ENCODE measurements at regions not wholly inside any gene's neighbourhood (a gene's known extent, or its start where the extent isn't known, plus 50 kb on each side); places are given as distances from the start of the nearest gene placed in this dataset.

DNA sequence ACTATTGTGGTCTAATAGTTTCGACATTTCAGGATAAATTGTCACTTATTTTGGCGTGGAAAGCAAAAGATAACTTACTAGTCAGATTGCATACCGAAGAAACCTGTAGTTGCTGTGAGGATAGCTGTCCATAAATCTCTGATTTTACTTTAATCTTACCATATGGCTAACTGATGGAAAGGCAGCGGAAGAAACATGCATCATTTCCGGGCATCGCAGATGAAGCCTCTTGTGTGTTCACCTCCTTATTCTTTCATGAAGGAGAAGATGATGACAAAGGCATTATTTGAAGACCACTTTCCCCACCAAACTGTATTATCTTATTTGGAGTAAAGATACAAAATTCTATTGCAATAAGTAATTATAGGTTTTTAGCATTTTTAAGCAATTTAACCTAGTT is 763.6 kb upstream of the SLITRK6 start:
- ChIA-PET CTCF (ENCODE audit: low intra/inter-chr PET ratio, low total read pairs) (no interaction called here), POLR2A (no interaction called here)
- H3K27ac ChIP-seq (ENCODE audit: extremely low read length, insufficient read depth, low read length): no peak overlapping the region
- H4K20me1 ChIP-seq (ENCODE audit: insufficient read depth, low read length): no peaks in the 10 kb centered on the region
- no peak overlapping the region for H3K9ac ChIP-seq (ENCODE audit: insufficient read depth, low read depth, low read length)
- H3K79me2 ChIP-seq (ENCODE audit: insufficient read depth, low read length): no peaks in the 10 kb centered on the region
- ATAC-seq (no peak), FAIRE-seq (no peak), DNase-seq (ENCODE audit: low spot score) (no peak)
- intact Hi-C loops (cut with micrococcal nuclease; ENCODE audit: unreplicated experiment) (no loop called here), in situ Hi-C loops (cut with HindIII; ENCODE audit: extremely low pct_ligation_motif_present, low pct_unique_long_range_greater_than_20kb) (no loop called here)
- peak overlapping the region; percentile 27 for H2AFZ ChIP-seq (ENCODE audit: low read length)
- H3K27me3 ChIP-seq (ENCODE audit: control insufficient read depth in 1 of 2, insufficient read depth in 2 of 2, low read length in 2 of 2): no peaks in the 10 kb centered on the region
- no peak overlapping the region for H3K4me2 ChIP-seq (ENCODE audit: low read depth, low read length)
- TF ChIP-seq PCBP1 (IDR thresholded peaks at IDR 0.05; ENCODE audit: borderline replicate concordance, low read depth, low read length) (no peak), ZBTB8A (CRISPR knock-in tag; IDR thresholded peaks at IDR 0.05; ENCODE audit: borderline replicate concordance, low read depth) (no peak)
- TF ChIP-seq, protein P1, sequence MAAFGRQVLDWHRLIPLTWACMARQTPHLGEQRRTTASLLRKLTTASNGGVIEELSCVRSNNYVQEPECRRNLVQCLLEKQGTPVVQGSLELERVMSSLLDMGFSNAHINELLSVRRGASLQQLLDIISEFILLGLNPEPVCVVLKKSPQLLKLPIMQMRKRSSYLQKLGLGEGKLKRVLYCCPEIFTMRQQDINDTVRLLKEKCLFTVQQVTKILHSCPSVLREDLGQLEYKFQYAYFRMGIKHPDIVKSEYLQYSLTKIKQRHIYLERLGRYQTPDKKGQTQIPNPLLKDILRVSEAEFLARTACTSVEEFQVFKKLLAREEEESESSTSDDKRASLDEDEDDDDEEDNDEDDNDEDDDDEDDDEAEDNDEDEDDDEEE (CRISPR knock-in tag; IDR thresholded peaks at IDR 0.05): no peak
- H3K36me3 ChIP-seq (replicated peaks in 1 of 2; ENCODE audit: control insufficient read depth in 1 of 2, insufficient read depth in 2 of 2, low read length in 2 of 2): no peaks in the 10 kb centered on the region
- H3K4me3 ChIP-seq (replicated peaks in 1 of 3; ENCODE audit: insufficient read depth in 1 of 3, low read depth in 2 of 3, low read length in 3 of 3): no peak overlapping the region
- no peaks in the 10 kb centered on the region for H3K9me3 ChIP-seq (ENCODE audit: low read length)
- 58% methylated on average over 6 of the region's 6 CpGs for WGBS (ENCODE audit: low lambda C conversion rate)
- no peaks in the 10 kb centered on the region for H3K4me1 ChIP-seq (ENCODE audit: insufficient read depth, low read length)
- BruUV-seq (replicated peaks): no TSS peak

DNA sequence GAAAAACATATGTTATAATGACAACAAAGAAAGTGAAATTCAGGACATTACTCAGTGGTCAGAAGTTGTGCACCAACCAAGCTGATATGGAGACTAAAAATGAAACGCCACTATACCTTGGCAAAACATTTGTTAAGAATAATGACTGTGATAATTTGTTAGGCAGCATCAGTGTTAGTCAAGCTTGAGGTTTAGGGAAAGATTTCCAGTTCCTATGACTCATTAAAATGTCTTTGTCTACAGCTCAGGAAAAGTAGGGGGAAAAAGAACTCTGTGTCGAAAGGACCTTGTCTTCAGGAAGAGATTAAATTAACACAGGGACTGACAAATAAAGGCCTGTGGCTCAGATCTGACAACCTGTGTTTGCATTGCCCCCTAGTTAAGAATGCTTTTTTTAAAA is 764.1 kb upstream of the SLITRK6 start:
- POLR2A ChIA-PET: no interaction called here
- no peak for FAIRE-seq

More for the DNA sequence above, 764.1 kb upstream of the SLITRK6 start:
- Histone ChIP-seq H3K36me3 (replicated peaks in 1 of 2; ENCODE audit: control insufficient read depth in 1 of 2, insufficient read depth in 2 of 2, low read length in 2 of 2) (no peaks in the 10 kb centered on the region), H4K20me1 (ENCODE audit: insufficient read depth, low read length) (no peaks in the 10 kb centered on the region), H3K27me3 (ENCODE audit: control insufficient read depth in 1 of 2, insufficient read depth in 2 of 2, low read length in 2 of 2) (no peaks in the 10 kb centered on the region), H3K9ac (ENCODE audit: insufficient read depth, low read depth, low read length) (no peak overlapping the region), H3K4me2 (ENCODE audit: low read depth, low read length) (no peak overlapping the region), H3K27ac (ENCODE audit: extremely low read length, insufficient read depth, low read length) (no peak overlapping the region), H3K4me3 (replicated peaks in 1 of 3; ENCODE audit: insufficient read depth in 1 of 3, low read depth in 2 of 3, low read length in 3 of 3) (no peak overlapping the region), H2AFZ (ENCODE audit: low read length) (no peak overlapping the region), H3K4me1 (ENCODE audit: insufficient read depth, low read length) (no peaks in the 10 kb centered on the region), H3K79me2 (ENCODE audit: insufficient read depth, low read length) (no peaks in the 10 kb centered on the region), H3K9me3 (ENCODE audit: low read length) (no peaks in the 10 kb centered on the region)
- TF ChIP-seq ZKSCAN1 (IDR thresholded peaks at IDR 0.05; ENCODE audit: low read length) (no peak), MBNL3 (CRISPR knock-in tag; conservative IDR thresholded peaks at IDR 0.05) (no peak), ZNF30 (CRISPR knock-in tag; IDR thresholded peaks at IDR 0.05) (no peak), HMG20B (CRISPR knock-in tag; conservative IDR thresholded peaks at IDR 0.05) (no peak), FOXK2 (IDR thresholded peaks at IDR 0.05) (no peak), ZSCAN30 (CRISPR knock-in tag; IDR thresholded peaks at IDR 0.05) (no peak)
- TF ChIP-seq, protein P2, sequence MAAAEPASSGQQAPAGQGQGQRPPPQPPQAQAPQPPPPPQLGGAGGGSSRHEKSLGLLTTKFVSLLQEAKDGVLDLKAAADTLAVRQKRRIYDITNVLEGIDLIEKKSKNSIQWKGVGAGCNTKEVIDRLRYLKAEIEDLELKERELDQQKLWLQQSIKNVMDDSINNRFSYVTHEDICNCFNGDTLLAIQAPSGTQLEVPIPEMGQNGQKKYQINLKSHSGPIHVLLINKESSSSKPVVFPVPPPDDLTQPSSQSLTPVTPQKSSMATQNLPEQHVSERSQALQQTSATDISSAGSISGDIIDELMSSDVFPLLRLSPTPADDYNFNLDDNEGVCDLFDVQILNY (CRISPR knock-in tag; conservative IDR thresholded peaks at IDR 0.05): no peak
- TF ChIP-seq, protein P3, sequence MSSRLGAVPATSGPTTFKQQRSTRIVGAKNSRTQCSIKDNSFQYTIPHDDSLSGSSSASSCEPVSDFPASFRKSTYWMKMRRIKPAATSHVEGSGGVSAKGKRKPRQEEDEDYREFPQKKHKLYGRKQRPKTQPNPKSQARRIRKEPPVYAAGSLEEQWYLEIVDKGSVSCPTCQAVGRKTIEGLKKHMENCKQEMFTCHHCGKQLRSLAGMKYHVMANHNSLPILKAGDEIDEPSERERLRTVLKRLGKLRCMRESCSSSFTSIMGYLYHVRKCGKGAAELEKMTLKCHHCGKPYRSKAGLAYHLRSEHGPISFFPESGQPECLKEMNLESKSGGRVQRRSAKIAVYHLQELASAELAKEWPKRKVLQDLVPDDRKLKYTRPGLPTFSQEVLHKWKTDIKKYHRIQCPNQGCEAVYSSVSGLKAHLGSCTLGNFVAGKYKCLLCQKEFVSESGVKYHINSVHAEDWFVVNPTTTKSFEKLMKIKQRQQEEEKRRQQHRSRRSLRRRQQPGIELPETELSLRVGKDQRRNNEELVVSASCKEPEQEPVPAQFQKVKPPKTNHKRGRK (CRISPR knock-in tag; IDR thresholded peaks at IDR 0.05): no peak
- in situ Hi-C loops (cut with HindIII; ENCODE audit: extremely low pct_ligation_motif_present, low pct_unique_long_range_greater_than_20kb): no loop called here
- DNase-seq (ENCODE audit: low spot score): no peak
- ATAC-seq: no peak
- intact Hi-C loops (cut with micrococcal nuclease; ENCODE audit: unreplicated experiment): no loop called here
- BruUV-seq (replicated peaks): no TSS peak
- CTCF ChIA-PET (ENCODE audit: low intra/inter-chr PET ratio, low total read pairs): no interaction called here
- 17% methylated on average over 2 of the region's 2 CpGs for WGBS (ENCODE audit: low lambda C conversion rate)

Data from HepG2 (cell line).